Ascending aorta (tissue), 2 donors: ENCODE measurements at regions not wholly inside any gene's neighbourhood (a gene's known extent, or its start where the extent isn't known, plus 50 kb on each side); places are given as distances from the start of the nearest gene placed in this dataset.

ENCODE experiments used
- DNase-seq, 2 donors: peaks; one replicate each; pipeline ENCODE4 v3.0.0-alpha.2; 2019; ENCODE audit warnings: low spot score in 2 of 2
- H3K27ac ChIP-seq, 2 donors: fragments of 200-600 bp; sonication (generic); one replicate each; pipeline ENCODE4 v1.5.1; 2016 to 2017; ENCODE audit warnings: mild to moderate bottlenecking in 1 of 2
- H3K27me3 ChIP-seq: fragments of 200-600 bp; sonication (generic); one replicate; pipeline ENCODE4 v1.5.1; 2017
- H3K36me3 ChIP-seq, 2 donors: fragments of 200-600 bp; sonication (generic); one replicate each; pipeline ENCODE4 v1.5.1; 2016
- H3K4me1 ChIP-seq, 2 donors: fragments of 200-600 bp; sonication (generic); one replicate each; pipeline ENCODE4 v1.5.1; 2016 to 2017; ENCODE audit warnings: mild to moderate bottlenecking in 1 of 2
- H3K4me3 ChIP-seq, 2 donors: fragments of 200-600 bp; sonication (generic); one replicate each; pipeline ENCODE4 v1.5.1; 2016 to 2017; ENCODE audit warnings: mild to moderate bottlenecking in 1 of 2
- H3K9me3 ChIP-seq, 2 donors: fragments of 200-600 bp; sonication (generic); one replicate each; pipeline ENCODE4 v1.5.1; 2016
- CTCF ChIP-seq, 3 experiments: fragments of 200-600 bp in 2 of 3; fragments of 450-650 bp in 1 of 3; sonication (generic) in 2 of 3; IDR thresholded peaks; one replicate each; pipeline ENCODE4 v1.5.1; 2016 to 2019; ENCODE audit warnings: antibody characterized with exemption in 3 of 3, mild to moderate bottlenecking in 1 of 3, moderate library complexity in 1 of 3
- intact Hi-C: fragments of 100-400 bp; cut with DNase I; formaldehyde crosslinking; loops from one replicate; pipeline ENCODE4 v1.15.1; 2023

DNA sequence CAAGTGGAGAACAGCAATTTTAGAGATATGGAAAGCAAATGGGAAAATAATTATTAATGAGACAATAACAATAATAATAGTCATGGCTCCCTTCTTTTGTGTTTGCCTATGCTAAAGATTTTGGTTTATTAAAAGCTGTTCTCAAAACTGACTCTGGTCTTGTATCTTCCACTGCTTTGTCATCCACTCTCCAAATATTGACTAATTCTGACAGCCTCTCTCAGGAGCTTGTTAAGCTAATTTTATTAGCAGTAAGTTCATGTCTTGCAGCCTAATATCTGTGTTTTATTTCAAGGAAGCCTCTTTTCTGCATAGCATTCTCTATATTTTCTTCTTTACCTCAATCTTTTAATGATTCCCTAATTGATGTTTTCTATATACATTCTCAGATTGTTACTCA is 1419.8 kb downstream of the ARAP2 start:
- TF ChIP-seq CTCF (IDR thresholded peaks at IDR 0.05): no peak
- Histone ChIP-seq H3K4me1 (no peaks in the 10 kb centered on the region), H3K27ac (no peak overlapping the region), H3K4me3 (no peak overlapping the region), H3K27me3 (no peaks in the 10 kb centered on the region), H3K9me3 (no peaks in the 10 kb centered on the region), H3K36me3 (no peaks in the 10 kb centered on the region)
- no peak for DNase-seq
- intact Hi-C loops: no loop called here

GRCh38 chr4:34826660-34827059 is 1417.7 kb downstream of the ARAP2 start:
- Histone ChIP-seq H3K4me3 (no peak overlapping the region), H3K4me1 (no peaks in the 10 kb centered on the region), H3K36me3 (no peaks in the 10 kb centered on the region), H3K9me3 (no peaks in the 10 kb centered on the region), H3K27me3 (no peaks in the 10 kb centered on the region), H3K27ac (no peak overlapping the region)
- no peak for TF ChIP-seq CTCF (IDR thresholded peaks at IDR 0.05)
- intact Hi-C loops: no loop called here
- no peak for DNase-seq

DNA sequence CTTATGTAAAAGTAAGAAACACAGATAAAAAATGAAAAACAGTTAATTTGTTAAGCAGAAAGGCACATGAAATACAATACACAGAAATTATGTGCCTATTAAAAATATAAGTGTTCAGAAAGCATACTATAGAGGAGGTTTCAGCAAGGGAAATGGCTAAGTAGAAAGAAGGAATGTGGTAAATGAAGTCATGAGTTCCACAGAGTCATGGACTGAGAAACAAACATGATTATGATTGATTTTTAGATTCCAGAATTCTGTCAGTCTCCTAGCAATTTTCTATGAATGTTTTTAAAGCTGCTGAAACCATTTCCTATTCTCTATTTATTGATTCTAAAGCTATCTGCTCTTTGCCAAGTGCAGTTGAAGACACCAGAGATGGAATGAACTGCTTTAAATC is 1398.4 kb downstream of the ARAP2 start:
- no peaks in the 10 kb centered on the region for H3K4me1 ChIP-seq
- H3K4me3 ChIP-seq: no peak overlapping the region
- H3K9me3 ChIP-seq: no peaks in the 10 kb centered on the region
- no peak overlapping the region for H3K27ac ChIP-seq
- intact Hi-C loops: no loop called here
- H3K36me3 ChIP-seq: no peaks in the 10 kb centered on the region
- H3K27me3 ChIP-seq: no peaks in the 10 kb centered on the region
- TF ChIP-seq CTCF (IDR thresholded peaks at IDR 0.05): no peak
- DNase-seq: no peak

DNA sequence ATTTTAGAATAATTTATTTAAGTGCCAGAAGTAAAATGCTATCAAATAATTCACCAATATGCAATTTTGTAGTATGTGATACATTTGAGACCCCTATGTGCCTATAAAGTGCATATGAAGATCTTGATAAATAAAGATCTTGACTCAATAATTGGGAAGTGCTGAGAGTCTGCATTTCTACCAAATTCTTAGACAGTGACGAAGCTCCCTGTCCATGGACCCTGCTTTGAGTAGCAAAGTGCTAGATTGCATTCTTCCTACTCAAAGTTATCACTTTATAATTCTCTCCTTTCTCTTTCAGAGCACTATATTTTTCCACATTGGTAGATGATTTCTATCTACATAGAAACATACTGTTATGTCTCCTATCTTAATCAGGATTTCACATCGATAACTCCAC is 1393.9 kb downstream of the ARAP2 start:
- Histone ChIP-seq H3K9me3 (no peaks in the 10 kb centered on the region), H3K27me3 (no peaks in the 10 kb centered on the region), H3K27ac (no peak overlapping the region), H3K4me3 (no peak overlapping the region), H3K4me1 (no peaks in the 10 kb centered on the region), H3K36me3 (no peaks in the 10 kb centered on the region)
- no peak for TF ChIP-seq CTCF (IDR thresholded peaks at IDR 0.05)
- intact Hi-C loops: no loop called here
- DNase-seq: no peak

- no peak for TF ChIP-seq CTCF (IDR thresholded peaks at IDR 0.05)
- Histone ChIP-seq H3K36me3 (no peaks in the 10 kb centered on the region), H3K9me3 (no peaks in the 10 kb centered on the region), H3K27ac (no peak overlapping the region), H3K4me3 (no peak overlapping the region), H3K4me1 (no peaks in the 10 kb centered on the region), H3K27me3 (no peaks in the 10 kb centered on the region)
- intact Hi-C loops: no loop called here
- no peak for DNase-seq
Measured at GRCh38 chr4:34850968-34851367, 1393.3 kb downstream of the ARAP2 start.

DNA sequence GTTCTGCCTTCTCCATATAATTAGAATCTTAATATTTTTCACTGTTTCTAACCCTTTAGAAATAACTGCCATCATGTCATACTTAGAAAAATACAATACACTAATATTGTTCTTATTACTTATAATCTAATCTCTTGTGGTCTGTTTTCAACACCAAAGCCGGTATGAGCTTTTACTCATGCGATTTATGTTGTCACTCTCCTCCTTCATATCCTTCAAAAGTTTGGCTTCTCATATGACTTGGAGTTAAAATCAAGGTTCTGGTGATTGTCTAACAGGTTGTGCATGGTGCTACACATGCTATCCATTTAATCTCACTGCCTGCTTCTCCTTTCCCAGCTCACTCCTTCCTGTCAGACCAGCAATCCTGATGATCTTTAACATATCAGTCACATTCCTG is 1392.9 kb downstream of the ARAP2 start:
- no peak overlapping the region for H3K27ac ChIP-seq
- no peak for DNase-seq
- no peaks in the 10 kb centered on the region for H3K36me3 ChIP-seq
- no peaks in the 10 kb centered on the region for H3K9me3 ChIP-seq
- H3K4me3 ChIP-seq: no peak overlapping the region
- intact Hi-C loops: no loop called here
- no peaks in the 10 kb centered on the region for H3K27me3 ChIP-seq
- no peaks in the 10 kb centered on the region for H3K4me1 ChIP-seq
- no peak for TF ChIP-seq CTCF (IDR thresholded peaks at IDR 0.05)
